Esophagus squamous epithelium (tissue), 5 donors: ENCODE measurements at regions not wholly inside any gene's neighbourhood (a gene's known extent, or its start where the extent isn't known, plus 50 kb on each side); places are given as distances from the start of the nearest gene placed in this dataset.

Experiments used
- DNase-seq: peaks from one replicate; lab custom pipeline; 2025; lab: John Stamatoyannopoulos, UW
- H3K27ac ChIP-seq, 4 donors: fragments of 200-600 bp; sonication (generic); one replicate each; pipeline ENCODE4 v1.5.1; 2016 to 2019; ENCODE audit warnings: mild to moderate bottlenecking in 1 of 4
- H3K27me3 ChIP-seq, 4 donors: fragments of 200-600 bp; sonication (generic); 1 replicate in 3 of 4; 2 replicates in 1 of 4; pipeline versions ENCODE4 v1.5.1 to v1.6.0; 2017 to 2021; ENCODE audit warnings: antibody characterized with exemption in 1 of 4
- H3K36me3 ChIP-seq, 3 donors: fragments of 200-600 bp; sonication (generic); one replicate each; pipeline ENCODE4 v1.5.1; 2016 to 2019
- H3K4me1 ChIP-seq, 3 donors: fragments of 200-600 bp; sonication (generic); one replicate each; pipeline ENCODE4 v1.5.1; 2017 to 2019
- H3K4me3 ChIP-seq, 4 donors: fragments of 200-600 bp; sonication (generic); 1 replicate in 3 of 4; 2 replicates in 1 of 4; pipeline ENCODE4 v1.5.1; 2016 to 2019; ENCODE audit warnings: mild to moderate bottlenecking in 2 of 4, moderate library complexity in 1 of 4
- H3K9me3 ChIP-seq, 3 donors: fragments of 200-600 bp; sonication (generic); one replicate each; pipeline ENCODE4 v1.5.1; 2016 to 2019
- POLR2A ChIP-seq, 4 donors: fragments of 450-650 bp; IDR thresholded peaks; one replicate each; pipeline ENCODE4 v1.6.1; 2017; ENCODE audit warnings: antibody characterized with exemption in 4 of 4, mild to moderate bottlenecking in 4 of 4, moderate library complexity in 3 of 4
- WGBS, 2 donors: methylation state at CpG; one replicate each; pipeline ENCODE4 v1.1.5; 2018; 5-methylcytosine and 5-hydroxymethylcytosine counted together
- intact Hi-C: fragments of 100-400 bp; cut with DNase I; formaldehyde crosslinking; loops from one replicate; pipeline ENCODE4 v1.15.0; 2022
- TF ChIP-seq, protein P1 (sequence below), 6 experiments: fragments of 450-650 bp in 4 of 6; fragments of 200-600 bp in 2 of 6; sonication (generic) in 2 of 6; IDR thresholded peaks; one replicate each; pipeline ENCODE4 v1.5.1; 2016 to 2019; ENCODE audit warnings: antibody characterized with exemption in 6 of 6, mild to moderate bottlenecking in 4 of 6, moderate library complexity in 4 of 6
- donor health status: DM: yes; HTN: yes; CAD: no.

DNA sequence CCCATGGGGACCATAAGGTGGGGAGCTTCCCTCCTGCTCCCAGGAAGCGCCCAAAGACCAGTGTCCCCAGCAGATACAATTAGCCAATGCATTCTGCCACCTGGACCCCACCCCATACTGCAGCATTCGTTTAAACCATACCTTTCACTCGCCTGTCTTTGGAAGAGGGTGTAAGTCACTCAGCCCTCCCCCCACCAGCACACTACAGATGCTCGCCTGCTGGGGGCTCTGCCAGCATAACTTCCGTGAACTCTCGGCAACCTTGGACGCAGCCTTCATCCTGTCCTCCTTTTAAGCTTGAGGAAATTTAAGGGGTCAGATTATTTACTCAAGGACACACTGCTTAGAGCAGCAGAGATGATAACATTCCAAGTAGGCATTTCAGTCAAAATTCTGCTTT is 94.4 kb upstream of the NAA20 start:
- H3K4me3 ChIP-seq, result no peak overlapping the region
- no peaks in the 10 kb centered on the region for H3K9me3 ChIP-seq
- DNase-seq, result no peak
- H3K27me3 ChIP-seq, result no peaks in the 10 kb centered on the region
- no peaks in the 10 kb centered on the region for H3K36me3 ChIP-seq
- WGBS, 2 donors, result 86 to 94% methylated on average over 3 to 7 of the region's 7 CpGs
- peaks cover 3 to 36% (median 10%) of the 10 kb centered on the region in 3 donors for H3K4me1 ChIP-seq
- intact Hi-C loops, result no loop called here
- TF ChIP-seq, protein P1, sequence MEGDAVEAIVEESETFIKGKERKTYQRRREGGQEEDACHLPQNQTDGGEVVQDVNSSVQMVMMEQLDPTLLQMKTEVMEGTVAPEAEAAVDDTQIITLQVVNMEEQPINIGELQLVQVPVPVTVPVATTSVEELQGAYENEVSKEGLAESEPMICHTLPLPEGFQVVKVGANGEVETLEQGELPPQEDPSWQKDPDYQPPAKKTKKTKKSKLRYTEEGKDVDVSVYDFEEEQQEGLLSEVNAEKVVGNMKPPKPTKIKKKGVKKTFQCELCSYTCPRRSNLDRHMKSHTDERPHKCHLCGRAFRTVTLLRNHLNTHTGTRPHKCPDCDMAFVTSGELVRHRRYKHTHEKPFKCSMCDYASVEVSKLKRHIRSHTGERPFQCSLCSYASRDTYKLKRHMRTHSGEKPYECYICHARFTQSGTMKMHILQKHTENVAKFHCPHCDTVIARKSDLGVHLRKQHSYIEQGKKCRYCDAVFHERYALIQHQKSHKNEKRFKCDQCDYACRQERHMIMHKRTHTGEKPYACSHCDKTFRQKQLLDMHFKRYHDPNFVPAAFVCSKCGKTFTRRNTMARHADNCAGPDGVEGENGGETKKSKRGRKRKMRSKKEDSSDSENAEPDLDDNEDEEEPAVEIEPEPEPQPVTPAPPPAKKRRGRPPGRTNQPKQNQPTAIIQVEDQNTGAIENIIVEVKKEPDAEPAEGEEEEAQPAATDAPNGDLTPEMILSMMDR (IDR thresholded peaks at IDR 0.05), result no peak
- TF ChIP-seq POLR2A (IDR thresholded peaks at IDR 0.05), result no peak
- H3K27ac ChIP-seq, result no peak overlapping the region

DNA sequence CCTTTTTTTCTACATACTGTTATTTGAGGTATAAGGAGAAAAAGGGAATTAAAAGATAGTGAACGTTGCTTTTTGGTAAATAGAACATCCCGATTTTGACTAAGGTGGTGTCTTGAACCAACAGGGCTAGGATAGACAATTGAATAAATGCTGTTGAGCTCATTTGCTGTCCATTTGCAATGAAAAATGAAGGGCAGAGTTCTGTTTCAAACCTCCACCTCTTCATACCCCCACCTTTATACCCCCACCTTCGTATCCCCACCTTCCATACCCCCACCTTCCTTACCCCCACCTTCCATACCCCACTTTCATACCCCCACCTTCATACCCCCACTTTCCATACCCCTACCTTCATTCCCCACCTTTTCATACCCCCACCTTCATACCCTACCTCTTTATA is 93.4 kb upstream of the NAA20 start:
- H3K9me3 ChIP-seq, result no peaks in the 10 kb centered on the region
- no peak overlapping the region for H3K27ac ChIP-seq
- no peak for DNase-seq
- H3K4me1 ChIP-seq, result peaks cover 12 to 41% (median 20%) of the 10 kb centered on the region in 3 donors
- H3K27me3 ChIP-seq, result no peaks in the 10 kb centered on the region
- H3K4me3 ChIP-seq, result no peak overlapping the region
- no peak for TF ChIP-seq POLR2A (IDR thresholded peaks at IDR 0.05)
- TF ChIP-seq, protein P1 (IDR thresholded peaks at IDR 0.05), result no peak
- no peaks in the 10 kb centered on the region for H3K36me3 ChIP-seq
- 83 to 89% methylated on average over 3 of the region's 3 CpGs for WGBS, 2 donors
- intact Hi-C loops, result no loop called here

DNA sequence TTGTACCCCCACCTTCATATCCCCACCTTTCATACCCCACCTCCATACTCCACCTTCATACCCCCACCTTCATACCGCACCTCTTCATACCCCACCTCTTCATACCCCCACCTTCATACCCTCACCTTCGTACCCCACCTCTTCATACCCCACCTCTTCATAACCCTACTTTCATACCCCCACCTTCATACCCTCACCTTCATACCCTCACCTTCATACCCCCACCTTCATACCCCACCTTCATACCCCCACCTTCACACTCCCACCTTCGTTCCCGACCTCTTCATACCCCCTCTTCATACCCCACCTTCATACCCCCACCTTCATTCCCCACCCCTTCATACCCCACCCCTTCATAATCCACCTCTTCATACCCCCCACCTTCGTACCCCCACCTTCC is 92.9 kb upstream of the NAA20 start:
- Histone ChIP-seq H3K4me3 (no peak overlapping the region), H3K27me3 (no peaks in the 10 kb centered on the region), H3K9me3 (no peaks in the 10 kb centered on the region), H3K4me1 (peaks cover 17 to 42% (median 25%) of the 10 kb centered on the region in 3 donors), H3K36me3 (no peaks in the 10 kb centered on the region), H3K27ac (no peak overlapping the region)
- WGBS, 2 donors, result 61 to 98% methylated on average over 3 to 4 of the region's 5 CpGs
- intact Hi-C loops, result no loop called here
- TF ChIP-seq, protein P1 (IDR thresholded peaks at IDR 0.05), result no peak
- TF ChIP-seq POLR2A (IDR thresholded peaks at IDR 0.05), result no peak
- no peak for DNase-seq

DNA sequence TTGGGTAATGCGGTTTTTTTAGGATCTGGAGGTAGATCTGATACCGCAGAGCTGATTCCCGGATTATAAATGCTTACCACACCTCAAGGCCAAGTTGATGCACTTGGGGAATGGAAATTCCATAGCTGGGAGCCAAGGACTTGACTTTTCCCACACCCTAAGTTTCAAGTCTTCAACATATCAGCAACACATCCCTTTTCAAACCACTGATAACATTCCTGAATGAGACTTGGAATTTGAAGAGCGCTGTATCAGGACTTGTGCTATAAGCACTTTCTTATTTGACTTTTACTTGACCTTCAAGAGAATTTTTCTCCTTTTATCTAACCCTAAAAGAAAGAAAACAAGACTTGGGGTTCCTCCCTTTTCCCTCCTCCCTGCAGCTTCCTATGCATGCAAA is 90.6 kb upstream of the NAA20 start:
- no peaks in the 10 kb centered on the region for H3K9me3 ChIP-seq
- H3K36me3 ChIP-seq, result no peaks in the 10 kb centered on the region
- no peak for TF ChIP-seq POLR2A (IDR thresholded peaks at IDR 0.05)
- TF ChIP-seq, protein P1 (IDR thresholded peaks at IDR 0.05), result no peak
- H3K27ac ChIP-seq, result peak overlapping the region in 2 of 4 donors; percentile 22 to 84
- intact Hi-C loops, result no loop called here
- no peak for DNase-seq
- H3K4me1 ChIP-seq, result peaks cover 18 to 54% (median 35%) of the 10 kb centered on the region in 3 donors
- H3K27me3 ChIP-seq, result no peaks in the 10 kb centered on the region
- no peak overlapping the region for H3K4me3 ChIP-seq
- 70 to 80% methylated on average over 4 of the region's 4 CpGs for WGBS, 2 donors

DNA sequence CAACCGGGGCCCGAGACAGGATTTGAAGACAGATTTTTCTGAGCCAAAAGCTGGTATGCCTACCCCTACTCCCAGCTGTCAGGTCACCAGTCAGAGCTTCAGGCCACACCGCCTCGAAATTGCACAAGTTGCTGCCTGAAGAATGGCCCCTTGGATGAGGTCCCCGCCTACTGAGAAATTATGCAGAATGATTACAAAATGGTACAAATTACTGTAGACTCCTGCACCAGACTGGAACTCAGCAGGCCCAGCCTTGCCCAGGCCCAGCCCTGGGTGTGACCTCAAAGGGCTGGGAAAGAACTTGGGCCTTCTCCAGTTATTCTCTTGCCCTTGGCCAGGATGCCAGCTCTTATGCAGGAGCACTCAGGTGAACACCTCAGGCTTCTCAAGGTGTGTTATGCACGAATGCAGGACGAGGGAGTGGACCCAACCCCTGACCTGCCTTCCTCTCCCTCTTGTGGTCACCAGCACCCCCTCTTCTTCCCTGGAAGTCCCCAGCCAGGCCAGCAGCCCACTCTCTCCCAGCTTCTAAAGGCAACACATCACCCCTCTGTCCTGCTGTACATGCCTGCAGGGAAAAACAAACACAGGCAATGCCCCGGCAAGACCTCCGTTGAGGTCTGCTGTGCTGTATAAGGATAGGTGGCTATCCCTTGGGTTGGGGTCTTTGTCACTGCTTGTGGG is 88.7 kb upstream of the NAA20 start:
- intact Hi-C loops, result no loop called here

More for the DNA sequence above, 88.7 kb upstream of the NAA20 start:
- TF ChIP-seq POLR2A (IDR thresholded peaks at IDR 0.05), result no peak
- TF ChIP-seq, protein P1 (IDR thresholded peaks at IDR 0.05), result no peak
- no peak for DNase-seq
- H3K4me3 ChIP-seq, result no peak overlapping the region
- no peaks in the 10 kb centered on the region for H3K36me3 ChIP-seq
- H3K4me1 ChIP-seq, result peaks cover 18 to 71% (median 47%) of the 10 kb centered on the region in 3 donors
- no peaks in the 10 kb centered on the region for H3K9me3 ChIP-seq
- no peaks in the 10 kb centered on the region for H3K27me3 ChIP-seq
- peak overlapping the region; percentile 74 to 84 (median 82) for H3K27ac ChIP-seq
- 30 to 62% methylated on average over 8 to 9 of the region's 9 CpGs for WGBS, 2 donors
